GM18519 (cell line): ENCODE measurements at regions not wholly inside any gene's neighbourhood (a gene's known extent, or its start where the extent isn't known, plus 50 kb on each side); places are given as distances from the start of the nearest gene placed in this dataset.

ENCODE experiments used
- ATAC-seq: cut with Tn5 transposase; IDR thresholded peaks from one replicate; pipeline ENCODE4 v1.9.1; 2021; ENCODE audit warnings: mild to moderate bottlenecking, moderate library complexity; ENCODE audit not compliant: unreplicated experiment, low FRiP score

DNA sequence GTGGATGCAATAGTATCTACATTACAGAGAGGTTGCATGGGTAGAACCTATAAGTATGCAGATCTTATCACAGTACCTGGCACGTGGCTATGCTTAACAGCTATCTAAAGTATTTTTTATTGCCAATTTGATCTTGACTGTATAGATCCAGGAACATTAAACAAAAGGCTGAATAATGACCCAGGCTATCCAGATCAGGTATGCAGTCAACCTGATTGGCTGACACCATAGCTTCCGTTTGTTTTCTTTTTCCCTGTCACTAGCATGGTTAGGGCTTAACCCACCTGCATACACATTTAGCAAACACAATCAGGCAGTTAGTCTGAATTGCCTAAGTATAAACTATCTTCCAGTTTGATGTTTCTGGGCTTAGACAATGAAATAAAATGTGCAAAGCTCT, 264.9 kb upstream of the PLXNA2 start:
- ATAC-seq, result no peak

GRCh38 chr1:208510192-208510952, 266.2 kb upstream of the PLXNA2 start:
- no peak for ATAC-seq

DNA sequence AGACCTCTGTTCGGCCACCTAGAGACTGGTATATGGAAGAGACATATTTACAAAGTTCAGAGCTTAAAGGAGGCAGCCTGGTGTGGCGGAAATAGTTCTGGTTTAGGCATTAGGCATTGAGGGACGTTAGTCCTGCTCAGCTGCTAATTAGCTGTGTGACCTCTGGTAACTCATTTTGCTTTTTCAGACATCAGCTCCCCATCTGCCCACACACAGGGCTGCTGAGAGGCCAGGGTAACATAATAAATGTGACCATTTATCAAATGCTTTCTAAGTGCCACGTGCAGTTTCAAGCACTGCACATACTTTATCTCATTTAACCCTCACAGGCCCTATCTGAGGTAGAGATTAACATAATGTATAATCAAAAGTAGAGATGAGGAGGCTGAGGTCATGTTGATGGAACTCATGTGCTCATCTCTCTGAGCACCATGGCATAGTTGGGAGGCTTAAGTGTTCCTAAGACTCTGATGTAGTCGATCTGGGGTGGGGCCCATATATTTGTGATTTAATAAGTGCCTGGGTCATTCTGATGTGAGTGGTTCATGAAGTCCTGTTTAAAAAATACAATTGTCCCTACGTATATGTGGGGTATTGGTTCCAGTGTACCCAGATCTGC, 267.2 kb upstream of the PLXNA2 start:
- ATAC-seq, result no peak

DNA sequence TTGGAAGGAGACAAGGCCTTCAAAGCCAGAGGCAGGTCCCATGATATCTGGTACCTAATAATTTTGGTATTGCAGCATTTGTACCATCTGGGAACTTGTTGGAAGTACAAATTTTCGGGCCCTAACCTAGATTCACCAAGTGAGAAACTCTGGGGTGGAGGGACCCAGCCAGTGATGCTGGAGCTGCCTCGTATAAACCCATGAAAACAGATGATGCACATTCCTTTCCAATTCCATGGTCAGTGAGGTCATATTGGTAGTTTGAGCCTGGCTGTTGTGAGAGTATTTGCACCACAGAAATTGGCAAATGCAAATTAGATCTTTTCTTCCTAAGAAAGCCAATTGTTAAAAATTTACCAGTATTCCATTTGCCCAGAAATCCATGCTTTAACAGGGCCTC, 269.6 kb upstream of the PLXNA2 start:
- ATAC-seq, result no peak

- no peak for ATAC-seq
Measured at GRCh38 chr1:208515129-208515528, 270.9 kb upstream of the PLXNA2 start.

- no peak for ATAC-seq
Measured at GRCh38 chr1:208516780-208517179, 272.6 kb upstream of the PLXNA2 start.

- no peak for ATAC-seq
Measured at GRCh38 chr1:208520438-208521099, 276.4 kb upstream of the PLXNA2 start.

- ATAC-seq, result no peak
Measured at GRCh38 chr1:208521534-208521933, 277.4 kb upstream of the PLXNA2 start.

DNA sequence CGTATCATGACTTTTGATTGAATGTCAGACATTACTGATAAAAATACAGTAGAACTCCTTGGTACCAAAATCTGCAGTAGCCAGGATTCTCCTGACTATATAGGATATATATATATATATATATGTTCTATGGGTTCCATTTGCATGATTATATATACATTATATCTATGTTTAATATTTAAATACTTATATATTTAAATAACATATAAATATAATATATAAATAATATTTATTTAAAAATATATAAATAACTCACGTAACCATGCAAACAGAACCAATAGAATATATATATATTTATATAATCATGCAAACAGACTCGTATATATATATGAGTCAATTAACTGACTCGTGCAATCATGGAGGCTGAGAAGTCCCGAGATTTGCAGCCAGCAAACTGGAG, 278.8 kb upstream of the PLXNA2 start:
- no peak for ATAC-seq

DNA sequence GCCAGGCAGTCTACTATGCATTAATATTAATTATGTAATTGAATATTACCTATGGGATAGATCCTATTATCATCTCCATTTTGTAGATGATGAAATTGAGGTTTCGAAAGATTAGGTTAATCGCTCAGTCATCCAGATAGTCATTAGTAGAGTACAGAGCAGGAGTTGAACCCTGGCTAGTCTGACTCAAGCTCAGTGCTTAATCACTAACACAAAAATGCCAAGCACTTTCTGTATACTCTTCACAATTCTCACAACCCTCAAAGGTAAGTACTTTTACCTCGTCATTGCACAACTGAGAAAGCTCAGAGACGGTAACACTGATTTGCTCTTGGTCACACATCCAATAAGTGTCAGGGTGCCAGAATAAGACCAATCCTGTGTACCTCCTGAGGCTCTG, 280.2 kb upstream of the PLXNA2 start:
- no peak for ATAC-seq

GRCh38 chr1:208524925-208525324, 280.7 kb upstream of the PLXNA2 start:
- no peak for ATAC-seq

- no peak for ATAC-seq
Measured at GRCh38 chr1:208525417-208525816, 281.2 kb upstream of the PLXNA2 start.

DNA sequence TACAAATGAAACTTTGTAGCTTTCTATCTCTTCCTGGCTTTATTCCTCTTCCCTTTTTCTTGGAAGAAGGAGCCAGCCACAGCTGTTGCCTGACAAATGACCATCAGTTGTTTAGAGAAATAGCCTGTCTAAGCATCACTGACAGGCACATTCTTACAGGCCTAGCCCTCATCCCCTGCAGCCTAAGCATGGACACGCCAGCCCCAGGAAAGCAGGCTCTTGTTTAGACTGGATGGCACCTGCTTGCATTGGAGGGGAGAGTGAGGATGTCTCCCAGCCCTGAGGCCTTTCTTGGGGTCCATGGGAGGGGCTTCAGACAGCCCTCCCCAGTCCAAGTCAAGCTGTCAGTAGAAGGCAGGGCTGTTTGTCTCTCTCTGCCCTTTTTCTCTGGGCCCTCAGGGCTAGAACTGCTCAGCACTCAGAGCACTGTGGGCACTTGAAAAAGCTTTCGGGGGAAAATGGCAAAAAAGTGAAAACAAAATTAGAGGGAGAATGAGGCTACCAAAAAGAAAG, 282.5 kb upstream of the PLXNA2 start:
- ATAC-seq, result no peak

- ATAC-seq, result no peak
Measured at GRCh38 chr1:208527156-208527555, 283.0 kb upstream of the PLXNA2 start.

GRCh38 chr1:208528578-208529240, 284.5 kb upstream of the PLXNA2 start:
- ATAC-seq, result no peak

GRCh38 chr1:208531003-208531750, 287.0 kb upstream of the PLXNA2 start:
- no peak for ATAC-seq

GRCh38 chr1:208533746-208534598, 289.8 kb upstream of the PLXNA2 start:
- no peak for ATAC-seq

DNA sequence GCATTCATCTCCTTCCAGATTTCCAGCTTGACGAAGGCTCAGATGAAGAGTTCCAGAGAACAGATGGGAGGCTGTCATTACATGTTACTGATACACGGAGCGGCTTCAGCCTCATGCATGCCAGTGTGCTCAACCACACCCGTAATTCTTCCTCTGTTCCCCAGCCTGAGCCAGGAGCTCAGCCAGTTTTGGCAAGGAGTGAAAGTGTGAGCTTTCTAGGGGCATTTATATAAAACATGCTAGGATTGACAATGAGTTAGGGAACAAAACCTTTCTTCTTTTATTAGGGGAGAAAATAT, 290.4 kb upstream of the PLXNA2 start:
- ATAC-seq, result no peak

DNA sequence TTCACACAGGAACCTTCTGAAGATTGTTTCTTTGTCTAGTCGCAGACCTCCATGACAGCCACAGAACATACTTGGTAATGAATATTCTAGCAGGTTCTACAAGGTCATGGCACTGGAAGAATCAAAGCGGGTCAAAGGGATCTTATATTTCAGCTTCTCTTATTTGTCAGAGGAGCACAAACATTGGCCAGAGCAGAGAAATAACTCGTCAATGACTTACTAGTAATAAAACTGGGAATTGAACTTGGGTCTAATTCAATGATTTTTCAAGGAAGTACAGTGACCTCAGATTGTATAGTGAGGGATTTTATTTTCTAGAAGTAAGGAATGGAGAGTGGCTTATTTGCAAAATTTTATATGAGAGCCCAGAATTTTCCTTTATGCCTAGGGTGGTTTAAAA, 290.8 kb upstream of the PLXNA2 start:
- ATAC-seq, result no peak

GRCh38 chr1:208535511-208535910, 291.3 kb upstream of the PLXNA2 start:
- no peak for ATAC-seq
